AG04449 (cell line): ENCODE measurements at regions not wholly inside any gene's neighbourhood (a gene's known extent, or its start where the extent isn't known, plus 50 kb on each side); places are given as distances from the start of the nearest gene placed in this dataset.

Experiments
- CTCF ChIA-PET: fragments of 350-600 bp; formaldehyde crosslinking; extraction: SDS; loops from one replicate; lab custom pipeline; 2021; ENCODE audit warnings: antibody characterized with exemption; lab: Yijun Ruan, JAX
- POLR2A ChIA-PET: fragments of 400-600, 350-600 bp; formaldehyde crosslinking; extraction: SDS; loops from one replicate; lab custom pipeline; 2020; ENCODE audit warnings: antibody characterized with exemption, inconsistent platforms; lab: Yijun Ruan, JAX
- DNase-seq: peaks from one replicate; pipeline ENCODE4 v3.0.0-alpha.2; 2010; ENCODE audit warnings: low read depth, low spot score
- H3K4me3 ChIP-seq: 2 replicates; pipeline ENCODE4 v1.5.1; 2011; ENCODE audit warnings: low read depth, mild to moderate bottlenecking, control low read depth, low read length
- CTCF ChIP-seq: IDR thresholded peaks from one replicate; pipeline ENCODE4 v1.5.1; 2011; ENCODE audit warnings: mild to moderate bottlenecking, moderate library complexity, low read length, control low read depth, inconsistent platforms; ENCODE audit not compliant: insufficient read depth; ENCODE audit errors: missing control alignments

- POLR2A ChIA-PET, result no interaction called here
These were observed 241.4 kb upstream of the PCSK5 start for GRCh38 chr9:75649060-75649459.

GRCh38 chr9:75651709-75652108 is 238.8 kb upstream of the PCSK5 start:
- TF ChIP-seq CTCF, result no peak
- POLR2A ChIA-PET, result no interaction called here
- DNase-seq, result no peak
- H3K4me3 ChIP-seq, result no peak overlapping the region
- CTCF ChIA-PET, result no interaction called here

More at GRCh38 chr9:75649060-75649459, 241.4 kb upstream of the PCSK5 start:
- H3K4me3 ChIP-seq, result no peak overlapping the region
- no peak for TF ChIP-seq CTCF
- CTCF ChIA-PET, result no interaction called here
- DNase-seq, result no peak

GRCh38 chr9:75653335-75653734 is 237.1 kb upstream of the PCSK5 start:
- DNase-seq, result no peak
- no peak overlapping the region for H3K4me3 ChIP-seq
- no peak for TF ChIP-seq CTCF
- CTCF ChIA-PET, result no interaction called here
- POLR2A ChIA-PET, result no interaction called here

- TF ChIP-seq CTCF, result no peak
- POLR2A ChIA-PET, result no interaction called here
- no peak overlapping the region for H3K4me3 ChIP-seq
- no peak for DNase-seq
- CTCF ChIA-PET, result no interaction called here
These were observed 236.7 kb upstream of the PCSK5 start for GRCh38 chr9:75653750-75654149.

- ChIA-PET CTCF (no interaction called here), POLR2A (no interaction called here)
- no peak for TF ChIP-seq CTCF
- H3K4me3 ChIP-seq, result no peak overlapping the region
- no peak for DNase-seq
These were observed 233.5 kb upstream of the PCSK5 start for GRCh38 chr9:75657015-75657414.

- no peak for DNase-seq
- ChIA-PET CTCF (no interaction called here), POLR2A (no interaction called here)
- no peak for TF ChIP-seq CTCF
- H3K4me3 ChIP-seq, result no peak overlapping the region
These were observed 232.1 kb upstream of the PCSK5 start for GRCh38 chr9:75658301-75658905.
